ENCODE measurements at regions not wholly inside any gene's neighbourhood (a gene's known extent, or its start where the extent isn't known, plus 50 kb on each side); places are given as distances from the start of the nearest gene placed in this dataset.

GRCh38 chr14:38716926-38717325 lies 386.1 kb downstream of the SEC23A start:
- TF ChIP-seq ZFX (IDR thresholded peaks at IDR 0.05; ENCODE audit: borderline replicate concordance): no peak
- no peak for TF ChIP-seq CTCF (IDR thresholded peaks at IDR 0.05)
- peak overlapping the region; percentile 70 for H3K27ac ChIP-seq

GRCh38 chr14:38710881-38711280 lies 392.2 kb downstream of the SEC23A start:
- H3K27ac ChIP-seq: no peak overlapping the region
- TF ChIP-seq CTCF (IDR thresholded peaks at IDR 0.05): no peak
- TF ChIP-seq ZFX (IDR thresholded peaks at IDR 0.05; ENCODE audit: borderline replicate concordance): no peak

- TF ChIP-seq CTCF (IDR thresholded peaks at IDR 0.05) (no peak), ZFX (IDR thresholded peaks at IDR 0.05; ENCODE audit: borderline replicate concordance) (no peak)
- no peak overlapping the region for H3K27ac ChIP-seq
Observed at GRCh38 chr14:38710196-38710595, 392.8 kb downstream of the SEC23A start.

GRCh38 chr14:38705220-38705619 lies 397.8 kb downstream of the SEC23A start:
- TF ChIP-seq ZFX (IDR thresholded peaks at IDR 0.05; ENCODE audit: borderline replicate concordance) (no peak), CTCF (IDR thresholded peaks at IDR 0.05) (no peak)
- H3K27ac ChIP-seq: no peak overlapping the region

GRCh38 chr14:38704220-38704619 lies 398.8 kb downstream of the SEC23A start:
- no peak for TF ChIP-seq ZFX (IDR thresholded peaks at IDR 0.05; ENCODE audit: borderline replicate concordance)
- no peak for TF ChIP-seq CTCF (IDR thresholded peaks at IDR 0.05)
- H3K27ac ChIP-seq: peak overlapping the region; percentile 24; the same call in 1 of the 2 replicates

- TF ChIP-seq CTCF (IDR thresholded peaks at IDR 0.05): no peak
- TF ChIP-seq ZFX (IDR thresholded peaks at IDR 0.05; ENCODE audit: borderline replicate concordance): no peak
- H3K27ac ChIP-seq: no peak overlapping the region
Observed at GRCh38 chr14:38696925-38697324, 406.1 kb downstream of the SEC23A start.

- no peak overlapping the region for H3K27ac ChIP-seq
- TF ChIP-seq ZFX (IDR thresholded peaks at IDR 0.05; ENCODE audit: borderline replicate concordance): no peak
- TF ChIP-seq CTCF (IDR thresholded peaks at IDR 0.05): peak; percentile 27
Observed at GRCh38 chr14:38693423-38693822, 409.6 kb downstream of the SEC23A start.

Data from 22Rv1 (cell line).